ENCODE measurements at regions not wholly inside any gene's neighbourhood (a gene's known extent, or its start where the extent isn't known, plus 50 kb on each side); places are given as distances from the start of the nearest gene placed in this dataset.
A peak's percentile ranks its signal among the peaks of the same experiment; 100 is the strongest.

DNA sequence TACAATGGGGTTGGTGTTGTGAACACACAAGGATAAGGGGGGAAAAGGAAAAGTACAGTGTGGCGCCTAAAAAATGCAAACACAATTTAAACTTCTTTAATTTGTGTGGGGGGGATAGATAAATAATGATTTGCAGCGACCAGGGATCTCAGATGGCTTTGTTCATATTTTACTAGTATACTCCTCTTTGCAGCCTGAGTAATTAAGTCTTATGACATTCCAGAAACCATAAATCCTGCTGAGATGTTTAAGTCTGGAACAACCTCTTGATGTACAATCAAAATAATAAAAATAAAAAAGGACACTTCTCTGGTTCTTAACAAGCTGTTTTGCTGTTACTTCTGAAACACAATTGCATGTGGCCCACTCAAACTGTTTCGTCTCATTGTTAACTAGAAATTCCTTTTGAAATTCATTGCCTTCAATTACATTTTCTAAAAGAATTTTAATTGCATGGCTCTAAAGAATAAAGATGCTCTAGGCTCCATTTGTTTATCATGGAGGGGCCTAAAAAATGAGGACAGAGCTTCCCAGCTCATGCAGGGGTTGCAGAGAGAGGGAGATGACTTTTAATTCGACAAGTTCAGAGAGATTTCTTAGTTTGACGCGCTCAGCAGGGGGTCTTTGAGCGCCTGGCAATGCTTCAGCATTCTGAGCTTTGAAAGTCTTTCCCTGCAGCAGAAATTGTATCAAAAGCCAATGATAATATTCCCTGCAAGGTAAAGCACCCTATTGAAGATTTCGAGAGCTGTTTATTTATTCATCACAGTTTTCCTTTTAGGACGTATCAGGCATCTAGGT is 892.4 kb upstream of the TENM3 start:
- DNase-seq (ENCODE audit: low read depth), result no peak

DNA sequence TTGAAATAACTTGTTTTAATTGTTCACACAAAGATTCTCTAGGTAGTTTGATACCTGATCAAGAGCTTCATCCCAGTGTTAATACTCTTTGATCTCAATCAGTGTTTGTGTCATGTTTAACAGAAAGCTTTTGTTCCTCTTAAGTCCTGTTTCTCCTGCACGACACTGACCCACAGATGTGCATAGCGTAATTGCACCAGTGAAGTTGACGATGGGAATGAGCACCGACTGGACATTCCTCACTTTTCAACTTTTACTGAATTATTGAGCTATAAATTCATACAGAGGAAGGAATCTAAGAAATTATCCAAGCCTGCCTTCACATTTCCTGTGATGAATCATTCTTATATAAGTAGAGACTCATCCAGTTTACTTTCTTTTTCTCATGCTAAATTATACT is 878.7 kb upstream of the TENM3 start:
- no peak for DNase-seq (ENCODE audit: low read depth)

DNA sequence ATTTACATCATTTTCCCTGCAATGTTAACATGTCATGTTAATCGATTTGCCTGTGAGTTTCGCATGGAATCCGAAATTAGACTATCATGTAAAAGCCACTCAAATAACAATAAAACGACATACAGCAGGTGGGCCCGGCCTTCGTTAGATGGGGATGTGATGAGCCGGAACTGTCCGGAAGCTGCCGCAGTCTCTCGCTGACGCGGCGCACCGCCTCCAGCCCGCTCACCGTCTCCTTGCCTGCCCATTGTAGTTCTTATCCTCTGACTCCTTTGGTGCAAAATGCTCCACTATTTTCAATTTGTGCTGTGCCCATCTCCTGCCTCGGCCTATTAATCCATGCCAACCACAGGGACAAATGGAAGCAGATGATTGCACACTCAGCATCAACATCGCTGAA is 877.5 kb upstream of the TENM3 start:
- no peak for DNase-seq (ENCODE audit: low read depth)

DNA sequence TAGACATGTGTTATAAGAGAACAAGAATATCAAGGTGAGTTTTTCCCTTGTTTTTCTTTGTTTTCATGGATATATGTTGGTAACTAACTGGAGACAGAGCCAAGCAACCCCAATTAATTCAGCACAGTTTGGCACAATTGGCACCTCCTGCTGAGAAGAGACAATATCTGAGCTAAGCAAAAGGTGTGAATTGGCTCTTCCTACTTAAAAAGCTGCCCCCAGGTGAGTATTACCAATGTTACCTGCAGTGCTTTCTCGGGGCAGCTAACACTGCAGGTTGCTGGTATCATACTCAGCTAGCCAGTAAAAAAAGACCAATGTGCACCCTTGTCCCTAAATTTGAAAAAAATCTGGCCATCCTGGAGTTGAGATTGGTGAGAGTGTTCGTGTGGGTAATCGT is 871.2 kb upstream of the TENM3 start:
- no peak for DNase-seq (ENCODE audit: low read depth)

DNA sequence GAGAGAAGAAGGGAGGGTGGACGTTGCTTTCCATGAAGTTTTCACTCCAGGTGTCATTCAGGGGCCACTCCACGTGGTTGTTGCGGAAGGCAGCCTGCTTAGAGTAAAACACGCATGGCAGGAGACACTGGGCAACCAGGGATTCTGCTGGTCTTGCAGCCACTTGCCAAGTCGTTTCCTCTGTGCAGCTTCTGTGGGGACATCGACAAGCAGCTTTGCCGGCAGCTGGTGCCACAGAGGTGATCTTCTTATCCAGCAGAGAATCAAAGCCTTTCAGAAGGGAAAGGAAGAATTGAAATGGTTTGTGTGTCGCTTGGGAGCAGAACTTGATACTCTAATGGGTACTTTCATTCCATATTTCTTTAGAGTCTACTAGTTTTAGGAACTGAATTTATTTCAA is 867.1 kb upstream of the TENM3 start:
- DNase-seq (ENCODE audit: low read depth), result no peak

DNA sequence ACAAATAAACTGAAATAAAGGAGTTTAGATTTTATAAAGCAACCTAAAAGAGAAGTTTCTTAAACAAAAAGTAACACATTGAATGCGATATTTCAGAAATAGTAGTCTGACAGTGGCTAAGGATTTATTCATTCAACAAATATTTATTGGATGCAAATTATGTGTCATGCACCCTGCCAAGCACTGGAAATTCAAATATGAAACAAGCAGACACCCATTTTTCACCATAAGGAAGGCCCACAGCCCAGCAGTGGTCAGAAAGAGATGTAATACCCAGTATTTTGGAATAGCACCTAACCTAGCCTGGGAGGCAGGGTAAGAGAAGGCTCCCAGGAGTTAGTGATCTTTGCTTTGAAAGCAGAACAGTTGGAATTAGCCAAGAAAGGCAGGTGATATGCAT is 855.1 kb upstream of the TENM3 start:
- no peak for DNase-seq (ENCODE audit: low read depth)

DNA sequence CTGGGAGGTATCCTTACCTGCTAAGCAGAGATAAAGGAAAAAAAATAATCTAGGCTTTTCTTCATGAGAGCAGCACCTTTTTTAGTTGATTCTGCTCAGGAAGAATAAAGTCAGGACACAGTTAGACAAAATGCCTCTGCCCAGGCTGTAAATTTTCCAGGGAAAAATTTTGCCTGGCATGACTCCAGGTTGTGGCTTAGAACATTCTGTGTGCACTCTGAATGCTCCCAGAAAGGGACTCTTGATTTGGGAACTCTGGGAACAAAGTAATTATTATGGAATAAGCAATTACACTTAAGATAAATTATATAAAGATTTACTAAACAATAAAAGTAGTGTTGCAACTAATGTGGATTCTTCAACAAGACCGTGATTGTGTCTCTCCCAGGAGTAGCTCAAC is 826.2 kb upstream of the TENM3 start:
- DNase-seq (ENCODE audit: low read depth), result peak; percentile 11

DNA sequence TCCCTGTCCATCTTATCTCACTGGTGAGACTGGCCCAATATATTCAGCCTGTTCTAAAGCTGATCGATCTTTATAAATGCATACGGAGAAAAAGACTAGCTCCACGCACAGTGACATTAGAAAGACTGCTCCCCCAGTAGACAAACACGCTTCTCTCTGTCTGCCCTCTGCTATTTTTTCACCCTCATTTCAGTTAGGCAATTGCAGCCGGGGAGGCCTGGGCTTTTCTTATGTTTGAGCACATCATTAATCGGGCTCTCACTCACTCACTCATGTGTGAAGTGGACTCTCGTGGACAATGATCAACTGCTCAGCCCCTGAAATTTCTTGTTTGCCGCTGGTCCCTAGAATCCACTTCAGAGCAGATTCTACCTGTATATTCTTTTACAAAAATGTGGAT is 824.7 kb upstream of the TENM3 start:
- no peak for DNase-seq (ENCODE audit: low read depth)

DNA sequence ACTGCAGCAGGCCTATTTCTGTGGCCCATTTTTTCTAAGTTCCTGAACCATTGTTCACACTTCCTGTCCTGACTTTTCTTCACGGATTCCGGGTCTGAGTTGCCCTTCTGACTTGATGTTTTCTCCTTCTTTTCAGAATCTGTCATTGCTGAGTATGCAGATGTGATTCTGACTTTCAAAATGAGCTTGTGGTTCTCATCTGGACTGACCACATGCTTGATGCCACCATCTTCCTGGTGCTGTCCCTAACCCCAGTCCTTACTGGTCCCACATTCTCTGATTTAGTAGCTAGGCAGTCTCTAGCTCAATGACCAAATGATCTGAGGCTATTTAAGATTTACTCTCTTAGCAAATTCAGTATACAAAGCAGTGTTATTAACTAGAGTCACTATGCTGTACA is 822.3 kb upstream of the TENM3 start:
- DNase-seq (ENCODE audit: low read depth), result no peak

DNA sequence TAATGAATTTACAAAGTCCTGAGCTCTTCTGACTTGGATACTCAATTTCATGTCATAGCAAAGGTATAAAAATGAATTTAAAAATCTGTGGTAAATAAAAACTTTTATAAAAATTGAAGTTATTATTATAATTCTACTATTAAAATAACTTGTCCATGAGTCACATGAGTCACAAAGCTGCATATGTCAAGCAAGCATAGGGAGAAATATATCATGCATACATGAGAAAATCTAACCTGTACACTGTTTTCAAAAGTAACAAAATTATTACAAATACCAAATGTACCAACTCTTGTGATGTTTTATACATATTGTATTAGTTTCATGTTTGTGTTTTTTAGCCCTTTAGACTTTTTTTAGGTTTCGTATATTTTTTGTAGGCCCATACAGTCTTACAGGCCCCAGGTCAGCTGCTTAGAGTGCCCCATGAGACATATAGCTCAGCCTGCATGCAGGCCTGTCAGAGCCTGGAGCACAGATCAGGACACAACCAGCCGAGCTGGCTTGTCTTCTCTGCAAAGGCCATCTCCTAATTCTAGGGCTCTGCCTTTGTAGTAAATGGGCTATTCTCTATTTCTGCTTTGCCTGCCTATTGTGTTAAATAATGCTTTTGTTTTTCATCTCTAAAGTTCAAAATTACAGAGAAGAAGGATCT is 818.7 kb upstream of the TENM3 start:
- DNase-seq (ENCODE audit: low read depth), result no peak

DNA sequence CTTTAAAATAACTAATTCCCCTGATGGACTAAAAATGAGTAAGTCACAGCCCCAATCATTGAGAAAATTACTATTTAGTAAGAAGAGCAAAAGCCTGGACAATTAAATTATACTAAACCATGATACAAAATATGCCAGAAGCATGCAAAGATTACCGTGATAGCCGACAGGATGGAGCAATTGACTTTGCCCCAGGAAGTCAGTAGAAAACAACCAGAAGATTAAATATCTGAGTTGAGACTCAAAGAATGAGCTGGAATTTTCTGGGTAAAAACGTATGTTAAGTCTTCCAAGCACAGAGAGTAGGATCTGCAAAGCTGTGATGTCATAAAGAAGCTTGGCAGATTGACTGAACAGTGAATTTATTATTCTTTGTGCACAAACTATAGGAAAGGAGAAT is 816.1 kb upstream of the TENM3 start:
- DNase-seq (ENCODE audit: low read depth), result no peak

DNA sequence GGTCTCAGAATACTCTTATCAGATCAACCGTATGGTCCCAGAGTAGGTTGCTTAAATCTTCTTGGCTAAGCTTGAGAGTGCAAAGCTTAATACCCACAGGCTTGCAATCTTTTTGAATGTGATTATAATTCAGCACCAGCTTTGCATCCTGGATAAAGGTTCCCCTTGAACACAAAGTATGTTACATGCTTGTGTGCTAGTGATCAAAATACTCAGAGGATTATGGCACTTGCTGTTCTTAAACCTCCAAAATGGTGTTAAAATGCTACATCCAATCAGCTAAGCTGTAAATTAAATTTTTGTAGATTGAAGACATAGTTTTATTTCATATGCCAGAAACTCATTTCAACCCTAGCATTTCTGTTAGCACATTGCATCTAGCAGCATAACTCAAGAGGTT is 812.2 kb upstream of the TENM3 start:
- DNase-seq (ENCODE audit: low read depth), result no peak

DNA sequence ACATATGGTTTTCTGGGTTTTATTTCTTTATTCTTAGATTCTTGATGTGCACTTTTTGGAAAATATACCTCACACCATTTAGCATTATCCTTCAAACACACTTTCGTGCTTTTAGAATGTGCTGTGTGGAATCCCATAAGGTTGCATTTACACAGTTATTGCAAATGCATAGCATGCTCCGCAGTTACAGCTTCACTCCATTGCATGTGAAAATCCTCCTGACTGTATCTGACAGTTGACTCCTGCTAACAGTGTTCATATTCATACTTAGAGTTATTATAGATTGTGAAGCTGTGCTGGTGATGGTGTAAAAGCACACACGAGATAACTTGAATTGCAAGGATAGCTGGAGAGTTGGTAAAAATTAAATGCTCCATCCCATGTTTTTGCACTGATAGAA is 811.5 kb upstream of the TENM3 start:
- no peak for DNase-seq (ENCODE audit: low read depth)

DNA sequence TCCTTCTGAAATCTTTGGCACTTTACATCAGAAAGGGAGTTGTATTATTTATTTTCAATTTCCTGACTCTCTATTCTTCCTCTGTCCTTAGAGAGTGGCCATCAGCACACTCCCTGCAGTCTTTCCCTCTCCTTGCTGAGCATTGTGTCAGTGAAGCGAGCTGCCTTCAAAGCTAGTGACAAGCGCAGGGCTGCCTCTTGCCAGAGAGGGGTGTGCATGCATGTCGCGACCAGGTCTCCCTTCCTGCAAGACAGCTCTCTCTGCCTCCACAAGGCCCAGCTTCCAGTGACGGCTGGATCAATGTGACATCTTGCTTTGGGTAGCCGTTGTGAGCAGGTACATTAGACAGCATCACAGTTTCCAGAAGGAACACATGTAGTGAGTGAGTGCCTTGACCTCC is 810.9 kb upstream of the TENM3 start:
- no peak for DNase-seq (ENCODE audit: low read depth)

DNA sequence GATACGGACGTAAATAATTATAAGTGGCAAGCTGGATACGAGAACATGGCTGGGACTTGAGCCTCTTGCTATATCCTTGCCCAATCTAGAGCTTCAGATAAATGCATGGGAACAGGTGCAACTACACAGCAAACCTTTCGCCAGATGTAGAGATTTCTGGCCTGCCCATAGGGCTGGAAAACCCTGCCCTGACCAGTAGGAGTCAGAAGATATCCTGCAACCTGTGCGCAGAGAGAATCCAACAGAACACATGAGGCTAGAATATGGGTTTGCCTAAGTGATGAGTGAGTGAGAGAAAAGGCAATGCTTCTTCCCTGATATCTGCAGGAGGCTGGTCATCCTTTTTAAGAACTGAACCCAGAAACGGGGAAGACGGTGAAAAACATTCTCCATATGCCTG is 805.3 kb upstream of the TENM3 start:
- DNase-seq (ENCODE audit: low read depth), result no peak

DNA sequence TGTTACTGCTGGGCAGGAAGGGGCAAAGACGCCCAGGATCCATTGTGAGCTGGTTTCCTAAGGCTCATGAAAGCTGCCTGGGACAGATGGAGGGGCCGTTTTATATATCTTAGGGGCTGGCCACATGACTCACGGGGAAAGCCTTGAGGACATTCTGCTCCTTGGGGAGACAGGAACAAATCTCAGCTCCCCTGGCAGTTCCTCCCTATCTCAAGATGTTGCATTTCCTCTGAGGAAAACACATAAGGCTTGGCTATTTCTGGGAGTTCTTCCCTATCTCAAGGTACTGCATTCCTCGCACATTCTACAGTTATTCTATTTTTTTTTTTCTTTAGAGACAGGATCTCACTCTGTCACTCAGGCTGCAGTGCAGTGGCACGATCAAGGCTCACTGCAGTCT is 804.6 kb upstream of the TENM3 start:
- no peak for DNase-seq (ENCODE audit: low read depth)

DNA sequence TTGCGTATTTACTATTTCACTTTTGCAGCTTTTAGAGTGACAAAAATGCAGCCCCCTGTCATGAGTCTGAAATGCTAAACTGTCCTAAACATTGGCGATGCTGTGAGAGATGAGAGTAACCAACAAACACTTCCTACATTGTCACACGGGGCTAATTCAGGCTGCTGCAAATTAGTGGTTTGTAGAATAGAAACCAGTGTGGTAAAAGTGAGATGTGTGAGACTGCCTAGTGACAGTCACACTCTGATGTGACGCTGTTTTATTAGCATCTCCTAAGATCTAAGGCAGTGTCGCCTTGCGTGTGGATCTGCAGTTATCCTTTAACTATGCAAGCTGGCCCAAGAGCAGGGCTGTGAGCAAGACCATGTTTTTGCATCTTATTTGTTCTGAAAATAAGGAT is 800.2 kb upstream of the TENM3 start:
- no peak for DNase-seq (ENCODE audit: low read depth)

DNA sequence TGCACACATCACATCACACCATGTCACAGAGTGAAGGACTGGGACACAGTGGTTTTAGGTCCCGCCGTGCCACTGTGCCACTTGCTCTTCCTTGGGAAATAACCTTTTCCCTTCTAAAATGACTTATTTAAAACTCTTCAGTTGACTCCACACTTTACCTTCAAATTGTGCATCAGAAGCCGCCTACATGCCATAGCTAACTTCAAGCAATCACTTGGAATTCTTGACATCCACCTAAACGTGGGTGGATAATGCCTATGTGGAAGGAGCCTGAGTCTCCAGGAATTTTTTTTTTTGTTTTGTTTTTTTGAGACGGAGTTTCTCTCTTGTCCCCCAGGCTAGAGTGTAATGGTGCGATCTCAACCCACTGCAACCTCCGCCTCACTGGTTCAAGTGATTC is 777.4 kb upstream of the TENM3 start:
- no peak for DNase-seq (ENCODE audit: low read depth)

DNA sequence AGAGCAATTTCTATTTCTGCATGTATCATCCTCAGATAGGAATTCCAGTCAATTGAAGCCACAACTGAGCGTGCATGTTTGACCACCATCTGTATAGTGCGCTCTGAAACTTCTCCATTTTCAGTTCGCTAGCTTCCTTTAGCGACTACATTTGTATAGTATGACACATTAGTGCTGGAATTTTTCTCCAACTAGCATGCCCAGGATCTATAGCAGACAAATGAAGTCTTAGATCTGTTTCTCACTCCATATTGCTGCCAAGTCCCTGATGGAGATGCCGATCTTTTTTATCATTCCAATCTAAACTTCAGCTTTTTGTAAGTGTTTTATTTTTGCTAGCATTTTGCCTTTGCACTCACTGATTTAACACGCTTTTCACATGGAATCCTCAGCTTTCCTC is 774.8 kb upstream of the TENM3 start:
- no peak for DNase-seq (ENCODE audit: low read depth)

DNA sequence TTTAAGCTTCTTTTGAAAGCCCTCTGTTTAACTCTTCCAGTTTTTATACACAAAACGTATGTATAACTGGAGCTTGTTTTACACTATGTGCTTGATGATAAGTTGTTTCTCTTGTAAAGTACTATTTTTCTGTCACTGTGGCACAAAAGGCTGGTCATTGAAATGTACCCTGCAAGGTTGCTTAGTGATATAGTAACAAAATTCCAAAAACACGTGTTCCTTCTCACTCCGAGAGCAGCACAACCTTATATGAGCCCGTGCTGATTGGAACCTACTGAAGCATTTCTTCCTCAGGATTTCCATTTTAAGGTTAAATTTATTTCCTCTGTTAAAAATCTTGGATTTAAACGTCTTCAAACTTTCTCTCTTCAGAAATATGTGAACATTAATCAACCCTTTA is 772.9 kb upstream of the TENM3 start:
- DNase-seq (ENCODE audit: low read depth), result no peak

DNA sequence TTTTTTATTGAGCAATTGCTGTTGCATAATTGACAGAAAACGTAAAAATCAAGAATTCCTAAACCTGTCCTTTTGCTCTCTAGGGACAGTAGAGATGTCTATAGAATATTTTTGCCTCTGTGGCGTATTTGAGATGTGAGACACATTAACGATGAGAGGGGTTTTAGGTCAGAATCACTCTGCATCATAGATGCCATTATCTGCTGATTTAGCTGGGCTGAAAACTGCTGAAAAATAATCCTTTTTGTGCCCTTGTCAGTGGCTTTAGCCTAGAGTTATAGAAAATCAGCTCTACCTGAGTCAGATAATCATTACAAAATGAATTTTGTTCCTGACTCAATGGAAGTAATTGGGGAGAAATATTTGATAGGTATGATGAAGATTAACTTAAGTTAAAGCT is 767.8 kb upstream of the TENM3 start:
- no peak for DNase-seq (ENCODE audit: low read depth)

DNA sequence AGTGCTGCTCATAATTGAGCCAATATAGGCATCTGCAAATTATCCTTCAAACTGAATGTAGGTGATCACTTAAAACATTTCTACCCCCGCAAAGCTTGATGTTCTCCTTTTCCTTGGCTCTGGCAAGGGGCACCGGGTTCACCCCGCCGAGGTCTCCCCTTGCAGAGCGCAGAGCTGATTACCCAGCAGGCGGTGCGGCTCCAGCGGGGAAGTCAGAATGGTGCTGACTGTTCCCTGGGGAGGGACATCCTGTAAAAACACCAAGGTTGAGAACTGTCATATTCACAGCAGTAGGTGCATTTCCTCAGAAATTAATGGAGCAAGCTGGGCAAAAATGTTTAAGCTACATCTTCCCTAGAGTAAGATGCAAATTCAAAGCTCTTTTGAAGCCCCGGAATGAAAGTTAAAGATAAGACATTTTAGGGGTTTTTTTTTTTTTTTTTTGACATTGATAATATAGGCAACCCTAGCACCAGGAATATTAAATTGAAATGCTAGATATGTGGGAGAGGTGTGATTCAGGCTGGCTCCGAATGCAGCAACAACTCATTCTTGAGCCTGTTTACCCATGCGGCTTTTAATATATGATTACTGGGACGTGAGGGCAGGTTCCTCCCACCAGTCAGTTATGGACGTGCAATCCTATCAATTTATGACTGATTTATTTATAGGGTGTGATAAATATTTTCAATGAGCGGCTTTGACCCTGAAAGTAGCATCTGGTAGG is 767.3 kb upstream of the TENM3 start:
- no peak for DNase-seq (ENCODE audit: low read depth)

DNA sequence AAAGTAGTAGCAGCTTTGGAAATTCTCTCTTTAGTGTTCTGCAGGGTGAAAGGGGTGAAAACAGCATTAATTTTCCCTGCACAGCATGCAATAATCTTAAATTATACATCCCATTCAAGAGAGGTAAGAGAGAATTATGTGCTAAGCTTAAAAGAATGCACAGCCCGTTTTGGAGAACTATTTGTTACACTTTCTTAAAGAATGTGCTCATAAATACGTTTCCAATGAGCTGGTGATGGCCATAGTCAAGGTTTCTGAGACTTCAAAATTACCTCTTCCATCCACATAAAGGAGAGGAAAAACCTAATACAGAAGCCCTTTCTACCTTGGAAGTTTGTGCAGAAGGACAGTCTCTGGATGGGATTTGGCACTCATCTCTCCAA is 766.7 kb upstream of the TENM3 start:
- DNase-seq (ENCODE audit: low read depth), result no peak

All from RPMI7951 (cell line).